ENCODE measurements at regions not wholly inside any gene's neighbourhood (a gene's known extent, or its start where the extent isn't known, plus 50 kb on each side); places are given as distances from the start of the nearest gene placed in this dataset.
"Not testable (repeated sequence)": the region's sequence is repeated elsewhere in the genome, so short reads cannot be mapped to it uniquely, and the experiment has no call there.

- TF ChIP-seq, protein P1, sequence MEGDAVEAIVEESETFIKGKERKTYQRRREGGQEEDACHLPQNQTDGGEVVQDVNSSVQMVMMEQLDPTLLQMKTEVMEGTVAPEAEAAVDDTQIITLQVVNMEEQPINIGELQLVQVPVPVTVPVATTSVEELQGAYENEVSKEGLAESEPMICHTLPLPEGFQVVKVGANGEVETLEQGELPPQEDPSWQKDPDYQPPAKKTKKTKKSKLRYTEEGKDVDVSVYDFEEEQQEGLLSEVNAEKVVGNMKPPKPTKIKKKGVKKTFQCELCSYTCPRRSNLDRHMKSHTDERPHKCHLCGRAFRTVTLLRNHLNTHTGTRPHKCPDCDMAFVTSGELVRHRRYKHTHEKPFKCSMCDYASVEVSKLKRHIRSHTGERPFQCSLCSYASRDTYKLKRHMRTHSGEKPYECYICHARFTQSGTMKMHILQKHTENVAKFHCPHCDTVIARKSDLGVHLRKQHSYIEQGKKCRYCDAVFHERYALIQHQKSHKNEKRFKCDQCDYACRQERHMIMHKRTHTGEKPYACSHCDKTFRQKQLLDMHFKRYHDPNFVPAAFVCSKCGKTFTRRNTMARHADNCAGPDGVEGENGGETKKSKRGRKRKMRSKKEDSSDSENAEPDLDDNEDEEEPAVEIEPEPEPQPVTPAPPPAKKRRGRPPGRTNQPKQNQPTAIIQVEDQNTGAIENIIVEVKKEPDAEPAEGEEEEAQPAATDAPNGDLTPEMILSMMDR (IDR thresholded peaks at IDR 0.05; ENCODE audit: low read length), result not testable (repeated sequence)
- TF ChIP-seq EZH2phosphoT487 (IDR thresholded peaks at IDR 0.05; ENCODE audit: low read length); EZH2 (optimal IDR thresholded peaks at IDR 0.05; ENCODE audit: low read depth, low read length): not testable (repeated sequence)
These were observed 70.7 kb upstream of the ZNG1B start for GRCh38 chr2:113366821-113367220.

Measured in MM.1S (cell line).